GM12878 (cell line): ENCODE measurements at regions not wholly inside any gene's neighbourhood (a gene's known extent, or its start where the extent isn't known, plus 50 kb on each side); places are given as distances from the start of the nearest gene placed in this dataset.

Experiments
- ATAC-seq: fragments of 200-7000 bp; cut with Tn5 transposase; 3 replicates; pipeline ENCODE4 v1.9.1; 2020; ENCODE audit warnings: mild to moderate bottlenecking, moderate library complexity
- BruUV-seq: library from RNA; stranded (reverse); fragments of 400-500 nt; replicated peaks from 2 replicates; lab custom pipeline; 2021; lab: Mats Ljungman, UMichigan
- CTCF ChIA-PET: fragments of 300-600 bp; sonication (Branson Sonifier 250); formaldehyde crosslinking; extraction: SDS; loops from one replicate; lab custom pipeline; 2021; ENCODE audit warnings: inconsistent platforms; lab: Yijun Ruan, JAX
- POLR2A ChIA-PET: fragments of 350-600 bp; formaldehyde crosslinking; extraction: SDS; loops from one replicate; lab custom pipeline; 2021; ENCODE audit warnings: inconsistent platforms; lab: Charles Lee
- RAD21 ChIA-PET: fragments of 300-600 bp; sonication (Branson Sonifier 250); formaldehyde crosslinking; loops from one replicate; lab custom pipeline; 2023; ENCODE audit warnings: antibody characterized with exemption; ENCODE audit not compliant: unreplicated experiment; lab: Charles Lee
- SMC1A ChIA-PET: fragments of 300-600 bp; sonication (Branson Sonifier 250); formaldehyde crosslinking; loops from one replicate; lab custom pipeline; 2023; ENCODE audit not compliant: unreplicated experiment, uncharacterized antibody; lab: Charles Lee
- DNase-seq: peaks from one replicate; pipeline ENCODE4 v3.0.0-alpha.2; 2011; ENCODE audit warnings: low read depth, low spot score
- FAIRE-seq: peaks from 3 replicates; lab custom pipeline; 2011; peaks lifted over from hg19 to GRCh38; lab: Jason Lieb, UNC
- H2AFZ ChIP-seq: 2 replicates; pipeline ENCODE4 v1.6.0; 2011; ENCODE audit warnings: low read depth, low read length, control low read depth; ENCODE audit not compliant: control insufficient read depth
- H3K27ac ChIP-seq: 2 replicates; pipeline ENCODE4 v1.5.1; 2011; ENCODE audit warnings: control low read depth; ENCODE audit not compliant: control insufficient read depth, insufficient read depth
- H3K27me3 ChIP-seq, 2 experiments: replicated peaks in 1 of 2; 2 replicates each; pipeline versions ENCODE4 v1.6.0 to v1.6.1; 2011; ENCODE audit warnings: low read length in 1 of 2; ENCODE audit not compliant: control insufficient read depth in 2 of 2, insufficient read depth in 2 of 2
- H3K36me3 ChIP-seq, 2 experiments: 2 replicates each; pipeline ENCODE4 v1.5.1; 2011; ENCODE audit warnings: low read length in 1 of 2; ENCODE audit not compliant: control insufficient read depth in 2 of 2, insufficient read depth in 2 of 2
- H3K4me1 ChIP-seq: 2 replicates; pipeline ENCODE4 v1.6.1; 2011; ENCODE audit warnings: mild to moderate bottlenecking, low read length, moderate library complexity, mixed read lengths; ENCODE audit not compliant: control insufficient read depth, insufficient read depth
- H3K4me2 ChIP-seq: 2 replicates; pipeline ENCODE4 v1.6.0; 2011; ENCODE audit warnings: control low read depth; ENCODE audit not compliant: control insufficient read depth, insufficient read depth
- H3K4me3 ChIP-seq: fragments of 200-600 bp; sonication (generic); 2 replicates; pipeline ENCODE4 v1.5.1; 2016
- H3K79me2 ChIP-seq: 2 replicates; pipeline ENCODE4 v1.6.0; 2011; ENCODE audit warnings: low read length; ENCODE audit not compliant: control insufficient read depth, insufficient read depth
- H3K9ac ChIP-seq: 2 replicates; pipeline ENCODE4 v1.8.0; 2011; ENCODE audit warnings: low read length, control low read depth, mixed read lengths; ENCODE audit not compliant: control insufficient read depth, insufficient read depth
- H3K9me3 ChIP-seq: replicated peaks from 3 replicates; pipeline ENCODE4 v1.5.1; 2011; ENCODE audit warnings: mild to moderate bottlenecking, low read length; ENCODE audit not compliant: control insufficient read depth, insufficient read depth
- H4K20me1 ChIP-seq: 2 replicates; pipeline ENCODE4 v1.6.0; 2011; ENCODE audit not compliant: control insufficient read depth, insufficient read depth
- BMI1 ChIP-seq: fragments of 450-650 bp; IDR thresholded peaks from 2 replicates; pipeline ENCODE4 v1.6.1; 2016; ENCODE audit warnings: mild to moderate bottlenecking, moderate library complexity, borderline replicate concordance
- CBX3 ChIP-seq: fragments of 200-600 bp; sonication (generic); IDR thresholded peaks from 2 replicates; pipeline ENCODE4 v1.6.1; 2016; ENCODE audit warnings: low read depth, borderline replicate concordance
- CEBPB ChIP-seq, 2 experiments: fragments of 150-350 bp in 1 of 2; IDR thresholded peaks; 2 replicates each; pipeline ENCODE4 v1.6.1; 2012 to 2014; ENCODE audit warnings: low read depth in 2 of 2, low read length in 2 of 2, borderline replicate concordance in 1 of 2, inconsistent platforms in 1 of 2
- EED ChIP-seq: sonication (generic); IDR thresholded peaks from 2 replicates; pipeline ENCODE4 v1.6.1; 2016; ENCODE audit warnings: antibody characterized with exemption, low read depth
- FOXK2 ChIP-seq: fragments of 450-650 bp; IDR thresholded peaks from 2 replicates; pipeline ENCODE4 v1.6.1; 2017; ENCODE audit warnings: mild to moderate bottlenecking, moderate library complexity
- HDAC2 ChIP-seq: fragments of 200-600 bp; sonication (generic); IDR thresholded peaks from 2 replicates; pipeline ENCODE4 v1.6.1; 2017
- IRF4 ChIP-seq: IDR thresholded peaks from 2 replicates; pipeline ENCODE4 v1.6.1; 2011; ENCODE audit warnings: low read depth, low read length
- JUND ChIP-seq: IDR thresholded peaks from 2 replicates; pipeline ENCODE4 v1.6.1; 2012; ENCODE audit warnings: low read depth, mild to moderate bottlenecking, low read length, improper control_type of control experiment, moderate library complexity
- KDM1A ChIP-seq: fragments of 200-600 bp; sonication (generic); IDR thresholded peaks from 2 replicates; pipeline ENCODE4 v1.6.1; 2016; ENCODE audit warnings: borderline replicate concordance
- MEF2B ChIP-seq: fragments of 450-650 bp; IDR thresholded peaks from 2 replicates; pipeline ENCODE4 v1.6.1; 2018; ENCODE audit warnings: mild to moderate bottlenecking, moderate library complexity; ENCODE audit not compliant: partially characterized antibody, poor library complexity, severe bottlenecking
- POLR2AphosphoS2 ChIP-seq: IDR thresholded peaks from 2 replicates; pipeline ENCODE4 v1.6.1; 2011; ENCODE audit warnings: low read depth, mild to moderate bottlenecking, low read length, improper control_type of control experiment, moderate library complexity
- RCOR1 ChIP-seq: conservative IDR thresholded peaks from 2 replicates; pipeline ENCODE4 v1.6.1; 2012; ENCODE audit warnings: low read depth, low read length, improper control_type of control experiment
- SUPT20H ChIP-seq: IDR thresholded peaks from 2 replicates; pipeline ENCODE4 v1.6.1; 2011; ENCODE audit warnings: low read depth, mild to moderate bottlenecking, low read length, moderate library complexity, borderline replicate concordance; ENCODE audit not compliant: control insufficient read depth
- TARDBP ChIP-seq: IDR thresholded peaks from 2 replicates; pipeline ENCODE4 v1.6.1; 2016; ENCODE audit warnings: borderline replicate concordance
- in situ Hi-C: fragments of 300-500 bp; cut with MboI; formaldehyde crosslinking; loops from 9 replicates; pipeline ENCODE4 v1.14.3; 2018; ENCODE audit warnings: mixed read lengths
- intact Hi-C: fragments of 100-400 bp; cut with micrococcal nuclease; formaldehyde crosslinking; loops from one replicate; pipeline ENCODE4 v1.14.2; 2022; ENCODE audit not compliant: unreplicated experiment
- TF ChIP-seq, protein P1 (sequence below): IDR thresholded peaks from 2 replicates; pipeline ENCODE4 v1.6.1; 2012; ENCODE audit warnings: low read depth, low read length, improper control_type of control experiment
- TF ChIP-seq, protein P2 (sequence below): IDR thresholded peaks from 2 replicates; pipeline ENCODE4 v1.6.1; 2012; ENCODE audit warnings: mild to moderate bottlenecking, low read depth, low read length

DNA sequence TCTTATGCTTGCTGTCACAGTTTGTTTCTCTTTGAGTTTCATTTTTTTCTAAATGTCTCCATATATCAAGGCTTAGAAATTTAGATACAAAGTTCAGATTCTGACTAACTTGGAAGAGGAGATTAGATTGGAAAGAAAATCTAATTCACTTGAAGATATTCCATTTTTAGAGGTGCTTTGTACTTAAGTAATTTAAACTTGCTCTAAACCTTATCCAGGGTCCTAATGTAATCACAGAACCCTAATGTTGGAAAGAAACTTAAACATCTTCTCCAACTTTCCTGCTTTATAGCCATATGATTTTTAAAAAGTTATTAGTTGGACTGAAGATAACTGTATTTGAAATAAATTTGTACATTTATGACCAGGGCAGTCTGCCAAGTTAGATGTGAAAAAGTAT, 81.1 kb upstream of the ARHGEF3 start:
- Histone ChIP-seq H4K20me1 (no peaks in the 10 kb centered on the region), H3K79me2 (no peaks in the 10 kb centered on the region), H3K9me3 (no peaks in the 10 kb centered on the region), H3K27ac (no peak overlapping the region), H3K27me3 (no peaks in the 10 kb centered on the region), H3K4me1 (peaks cover 8% of the 10 kb centered on the region), H2AFZ (no peak overlapping the region), H3K36me3 (no peaks in the 10 kb centered on the region; a peak in 2 of 4 replicates), H3K4me3 (no peak overlapping the region), H3K4me2 (no peak overlapping the region), H3K9ac (no peak overlapping the region)
- in situ Hi-C loops = no loop called here
- RAD21 ChIA-PET = no interaction called here
- CTCF ChIA-PET = interaction anchor here (0.7 kb wide), 1 partner anchor 16 kb away, joined by 3 read pairs; no protein-coding TSS in a partner anchor
- ATAC-seq (no peak), DNase-seq (no peak), FAIRE-seq (no peak)
- intact Hi-C loops = no loop called here
- POLR2A ChIA-PET = no interaction called here
- TF ChIP-seq EED (no peak), KDM1A (no peak), CBX3 (no peak), CEBPB (IDR thresholded peaks at IDR 0.05; ENCODE audit: borderline replicate concordance in 1 of 2, low read depth in 2 of 2, low read length in 2 of 2) (no peak), BMI1 (no peak), HDAC2 (no peak), MEF2B (no peak), TARDBP (no peak), JUND (no peak), SUPT20H (no peak), POLR2AphosphoS2 (no peak), FOXK2 (no peak), IRF4 (no peak), RCOR1 (no peak)
- TF ChIP-seq, protein P1, sequence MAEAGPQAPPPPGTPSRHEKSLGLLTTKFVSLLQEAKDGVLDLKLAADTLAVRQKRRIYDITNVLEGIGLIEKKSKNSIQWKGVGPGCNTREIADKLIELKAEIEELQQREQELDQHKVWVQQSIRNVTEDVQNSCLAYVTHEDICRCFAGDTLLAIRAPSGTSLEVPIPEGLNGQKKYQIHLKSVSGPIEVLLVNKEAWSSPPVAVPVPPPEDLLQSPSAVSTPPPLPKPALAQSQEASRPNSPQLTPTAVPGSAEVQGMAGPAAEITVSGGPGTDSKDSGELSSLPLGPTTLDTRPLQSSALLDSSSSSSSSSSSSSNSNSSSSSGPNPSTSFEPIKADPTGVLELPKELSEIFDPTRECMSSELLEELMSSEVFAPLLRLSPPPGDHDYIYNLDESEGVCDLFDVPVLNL = no peak
- TF ChIP-seq, protein P2, sequence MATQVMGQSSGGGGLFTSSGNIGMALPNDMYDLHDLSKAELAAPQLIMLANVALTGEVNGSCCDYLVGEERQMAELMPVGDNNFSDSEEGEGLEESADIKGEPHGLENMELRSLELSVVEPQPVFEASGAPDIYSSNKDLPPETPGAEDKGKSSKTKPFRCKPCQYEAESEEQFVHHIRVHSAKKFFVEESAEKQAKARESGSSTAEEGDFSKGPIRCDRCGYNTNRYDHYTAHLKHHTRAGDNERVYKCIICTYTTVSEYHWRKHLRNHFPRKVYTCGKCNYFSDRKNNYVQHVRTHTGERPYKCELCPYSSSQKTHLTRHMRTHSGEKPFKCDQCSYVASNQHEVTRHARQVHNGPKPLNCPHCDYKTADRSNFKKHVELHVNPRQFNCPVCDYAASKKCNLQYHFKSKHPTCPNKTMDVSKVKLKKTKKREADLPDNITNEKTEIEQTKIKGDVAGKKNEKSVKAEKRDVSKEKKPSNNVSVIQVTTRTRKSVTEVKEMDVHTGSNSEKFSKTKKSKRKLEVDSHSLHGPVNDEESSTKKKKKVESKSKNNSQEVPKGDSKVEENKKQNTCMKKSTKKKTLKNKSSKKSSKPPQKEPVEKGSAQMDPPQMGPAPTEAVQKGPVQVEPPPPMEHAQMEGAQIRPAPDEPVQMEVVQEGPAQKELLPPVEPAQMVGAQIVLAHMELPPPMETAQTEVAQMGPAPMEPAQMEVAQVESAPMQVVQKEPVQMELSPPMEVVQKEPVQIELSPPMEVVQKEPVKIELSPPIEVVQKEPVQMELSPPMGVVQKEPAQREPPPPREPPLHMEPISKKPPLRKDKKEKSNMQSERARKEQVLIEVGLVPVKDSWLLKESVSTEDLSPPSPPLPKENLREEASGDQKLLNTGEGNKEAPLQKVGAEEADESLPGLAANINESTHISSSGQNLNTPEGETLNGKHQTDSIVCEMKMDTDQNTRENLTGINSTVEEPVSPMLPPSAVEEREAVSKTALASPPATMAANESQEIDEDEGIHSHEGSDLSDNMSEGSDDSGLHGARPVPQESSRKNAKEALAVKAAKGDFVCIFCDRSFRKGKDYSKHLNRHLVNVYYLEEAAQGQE = no peak
- BruUV-seq = no TSS peak
- SMC1A ChIA-PET = no interaction called here
